ENCODE measurements at regions not wholly inside any gene's neighbourhood (a gene's known extent, or its start where the extent isn't known, plus 50 kb on each side); places are given as distances from the start of the nearest gene placed in this dataset.

DNA sequence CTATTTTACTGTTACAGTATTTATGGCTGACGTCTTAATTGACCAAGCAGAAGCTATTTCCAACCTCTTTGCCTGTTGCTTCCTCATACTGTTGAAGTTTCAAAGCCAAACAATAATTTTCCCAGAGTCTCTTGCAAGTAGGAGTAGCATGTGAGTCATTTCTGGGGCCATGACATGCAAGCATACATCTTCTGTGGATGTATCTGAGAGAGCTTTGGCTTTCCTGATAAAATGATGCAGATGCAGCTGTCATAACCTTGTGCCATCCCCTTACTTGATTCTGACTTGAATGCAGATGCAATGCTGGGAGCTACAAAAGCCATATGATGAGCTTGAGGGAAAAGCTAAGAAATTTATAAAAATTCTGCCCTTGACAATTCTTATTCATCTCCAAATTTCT lies 243.1 kb upstream of the TENM4 start:
- no peak for TF ChIP-seq POLR2AphosphoS5 (IDR thresholded peaks at IDR 0.05)
- TF ChIP-seq, protein P1, sequence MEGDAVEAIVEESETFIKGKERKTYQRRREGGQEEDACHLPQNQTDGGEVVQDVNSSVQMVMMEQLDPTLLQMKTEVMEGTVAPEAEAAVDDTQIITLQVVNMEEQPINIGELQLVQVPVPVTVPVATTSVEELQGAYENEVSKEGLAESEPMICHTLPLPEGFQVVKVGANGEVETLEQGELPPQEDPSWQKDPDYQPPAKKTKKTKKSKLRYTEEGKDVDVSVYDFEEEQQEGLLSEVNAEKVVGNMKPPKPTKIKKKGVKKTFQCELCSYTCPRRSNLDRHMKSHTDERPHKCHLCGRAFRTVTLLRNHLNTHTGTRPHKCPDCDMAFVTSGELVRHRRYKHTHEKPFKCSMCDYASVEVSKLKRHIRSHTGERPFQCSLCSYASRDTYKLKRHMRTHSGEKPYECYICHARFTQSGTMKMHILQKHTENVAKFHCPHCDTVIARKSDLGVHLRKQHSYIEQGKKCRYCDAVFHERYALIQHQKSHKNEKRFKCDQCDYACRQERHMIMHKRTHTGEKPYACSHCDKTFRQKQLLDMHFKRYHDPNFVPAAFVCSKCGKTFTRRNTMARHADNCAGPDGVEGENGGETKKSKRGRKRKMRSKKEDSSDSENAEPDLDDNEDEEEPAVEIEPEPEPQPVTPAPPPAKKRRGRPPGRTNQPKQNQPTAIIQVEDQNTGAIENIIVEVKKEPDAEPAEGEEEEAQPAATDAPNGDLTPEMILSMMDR (IDR thresholded peaks at IDR 0.05): no peak

Measured in sigmoid colon (tissue), 4 donors.